ENCODE measurements at regions not wholly inside any gene's neighbourhood (a gene's known extent, or its start where the extent isn't known, plus 50 kb on each side); places are given as distances from the start of the nearest gene placed in this dataset.

DNA sequence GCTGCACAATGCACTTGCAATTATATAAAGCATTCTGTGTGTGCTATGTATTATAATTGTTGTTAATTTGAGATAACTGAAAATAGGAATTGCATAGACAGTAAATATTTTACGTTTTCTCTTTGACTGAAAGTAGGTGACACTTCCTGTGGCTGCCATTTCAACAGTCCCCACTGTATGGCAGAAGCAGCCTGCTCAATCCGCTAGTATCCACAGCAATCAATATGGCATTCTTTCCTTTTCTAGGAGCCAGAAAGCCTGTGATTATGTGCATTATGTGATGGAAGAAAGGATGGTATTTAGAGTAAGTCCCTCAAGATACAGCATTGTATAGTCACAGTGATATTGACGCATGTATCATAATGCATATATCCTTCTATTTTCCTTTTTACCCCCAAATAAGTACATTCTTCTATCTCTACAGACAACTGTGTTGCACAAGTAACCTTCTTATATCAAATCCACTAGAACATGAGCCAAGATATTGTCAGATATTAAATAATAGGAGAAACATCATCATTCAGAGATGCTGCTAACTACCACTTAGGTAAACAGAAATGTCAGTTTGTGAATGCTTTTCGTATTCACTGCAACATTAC is 59.7 kb downstream of the CARTPT start:
- TF ChIP-seq, protein P1, sequence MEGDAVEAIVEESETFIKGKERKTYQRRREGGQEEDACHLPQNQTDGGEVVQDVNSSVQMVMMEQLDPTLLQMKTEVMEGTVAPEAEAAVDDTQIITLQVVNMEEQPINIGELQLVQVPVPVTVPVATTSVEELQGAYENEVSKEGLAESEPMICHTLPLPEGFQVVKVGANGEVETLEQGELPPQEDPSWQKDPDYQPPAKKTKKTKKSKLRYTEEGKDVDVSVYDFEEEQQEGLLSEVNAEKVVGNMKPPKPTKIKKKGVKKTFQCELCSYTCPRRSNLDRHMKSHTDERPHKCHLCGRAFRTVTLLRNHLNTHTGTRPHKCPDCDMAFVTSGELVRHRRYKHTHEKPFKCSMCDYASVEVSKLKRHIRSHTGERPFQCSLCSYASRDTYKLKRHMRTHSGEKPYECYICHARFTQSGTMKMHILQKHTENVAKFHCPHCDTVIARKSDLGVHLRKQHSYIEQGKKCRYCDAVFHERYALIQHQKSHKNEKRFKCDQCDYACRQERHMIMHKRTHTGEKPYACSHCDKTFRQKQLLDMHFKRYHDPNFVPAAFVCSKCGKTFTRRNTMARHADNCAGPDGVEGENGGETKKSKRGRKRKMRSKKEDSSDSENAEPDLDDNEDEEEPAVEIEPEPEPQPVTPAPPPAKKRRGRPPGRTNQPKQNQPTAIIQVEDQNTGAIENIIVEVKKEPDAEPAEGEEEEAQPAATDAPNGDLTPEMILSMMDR (IDR thresholded peaks at IDR 0.05), result peak; percentile 74
- TF ChIP-seq ZFX (IDR thresholded peaks at IDR 0.05; ENCODE audit: borderline replicate concordance), result no peak

Data from 22Rv1 (cell line).